H9 (cell line): ENCODE measurements at regions not wholly inside any gene's neighbourhood (a gene's known extent, or its start where the extent isn't known, plus 50 kb on each side); places are given as distances from the start of the nearest gene placed in this dataset.

ENCODE experiments used
- DNase-seq: peaks from one replicate; pipeline ENCODE4 v3.0.0-alpha.2; 2017
- H2AFZ ChIP-seq: one replicate; pipeline ENCODE4 v1.6.1; 2013; ENCODE audit warnings: mild to moderate bottlenecking, low read length, control low read depth, moderate library complexity
- H2AK5ac ChIP-seq: 2 replicates; pipeline ENCODE4 v1.6.1; 2013; ENCODE audit warnings: low read length, control low read depth, mixed read lengths; ENCODE audit not compliant: insufficient read length
- H2BK120ac ChIP-seq: one replicate; pipeline ENCODE4 v1.6.1; 2013; ENCODE audit warnings: low read depth, mild to moderate bottlenecking, low read length, control low read depth, inconsistent platforms; ENCODE audit not compliant: poor library complexity, severe bottlenecking
- H2BK12ac ChIP-seq: 2 replicates; pipeline ENCODE4 v1.6.1; 2013; ENCODE audit warnings: low read length, control low read depth, mixed read lengths, low read depth; ENCODE audit not compliant: insufficient read length
- H2BK15ac ChIP-seq: 2 replicates; pipeline ENCODE4 v1.6.1; 2013; ENCODE audit warnings: low read depth, low read length, control low read depth
- H2BK20ac ChIP-seq: one replicate; pipeline ENCODE4 v1.6.1; 2013; ENCODE audit warnings: low read depth, mild to moderate bottlenecking, low read length, control low read depth, inconsistent platforms; ENCODE audit not compliant: poor library complexity, severe bottlenecking
- H2BK5ac ChIP-seq: 2 replicates; pipeline ENCODE4 v1.6.1; 2013; ENCODE audit warnings: low read length, control low read depth, mixed read lengths; ENCODE audit not compliant: insufficient read length
- H3K14ac ChIP-seq: 2 replicates; pipeline ENCODE4 v1.6.1; 2013; ENCODE audit warnings: low read length, control low read depth; ENCODE audit not compliant: insufficient read depth
- H3K18ac ChIP-seq: 2 replicates; pipeline ENCODE4 v1.6.1; 2013; ENCODE audit warnings: low read depth, mild to moderate bottlenecking, mixed read lengths, low read length, control low read depth; ENCODE audit not compliant: insufficient read length
- H3K23ac ChIP-seq: 2 replicates; pipeline ENCODE4 v1.6.1; 2013; ENCODE audit warnings: low read length, control low read depth, mixed read lengths, low read depth; ENCODE audit not compliant: insufficient read length
- H3K23me2 ChIP-seq: 2 replicates; pipeline ENCODE4 v1.6.1; 2013; ENCODE audit warnings: low read depth, mild to moderate bottlenecking, mixed read lengths, low read length, control low read depth; ENCODE audit not compliant: insufficient read length, poor library complexity, severe bottlenecking
- H3K27ac ChIP-seq: 2 replicates; pipeline ENCODE4 v1.5.1; 2013; ENCODE audit warnings: low read length, control low read depth, mixed read lengths, low read depth; ENCODE audit not compliant: insufficient read length
- H3K27me3 ChIP-seq: 2 replicates; pipeline ENCODE4 v1.6.1; 2013; ENCODE audit warnings: low read length, control low read depth, inconsistent platforms; ENCODE audit not compliant: insufficient read depth
- H3K4ac ChIP-seq: 2 replicates; pipeline ENCODE4 v1.6.1; 2013; ENCODE audit warnings: low read depth, mild to moderate bottlenecking, control low read depth, inconsistent platforms, low read length, moderate library complexity
- H3K4me1 ChIP-seq: 2 replicates; pipeline ENCODE4 v1.6.1; 2013; ENCODE audit warnings: low read length, control low read depth, inconsistent platforms; ENCODE audit not compliant: insufficient read depth
- H3K4me2 ChIP-seq: 2 replicates; pipeline ENCODE4 v1.6.1; 2013; ENCODE audit warnings: low read length, control low read depth, mixed read lengths; ENCODE audit not compliant: insufficient read length, insufficient read depth
- H3K56ac ChIP-seq: 2 replicates; pipeline ENCODE4 v1.6.1; 2013; ENCODE audit warnings: low read depth, mild to moderate bottlenecking, mixed read lengths, low read length, control low read depth; ENCODE audit not compliant: insufficient read length
- H3K79me1 ChIP-seq: 2 replicates; pipeline ENCODE4 v1.6.1; 2013; ENCODE audit warnings: low read depth, mild to moderate bottlenecking, moderate library complexity, low read length, control low read depth, inconsistent platforms; ENCODE audit not compliant: insufficient read depth, poor library complexity, severe bottlenecking
- H3K79me2 ChIP-seq: 2 replicates; pipeline ENCODE4 v1.6.1; 2013; ENCODE audit warnings: low read length, control low read depth, inconsistent platforms; ENCODE audit not compliant: insufficient read depth
- H3K9ac ChIP-seq: 2 replicates; pipeline ENCODE4 v1.6.1; 2013; ENCODE audit warnings: low read length, control low read depth, mixed read lengths; ENCODE audit not compliant: insufficient read length; ENCODE audit errors: extremely low read depth
- H3K9me3 ChIP-seq: one replicate; pipeline ENCODE4 v1.6.1; 2013; ENCODE audit warnings: low read depth, low read length, inconsistent platforms; ENCODE audit not compliant: control insufficient read depth
- H3T11ph ChIP-seq: one replicate; pipeline ENCODE4 v1.6.1; 2013; ENCODE audit warnings: mild to moderate bottlenecking, low read length, control low read depth, inconsistent platforms
- H4K20me1 ChIP-seq: one replicate; pipeline ENCODE4 v1.6.1; 2013; ENCODE audit not compliant: control insufficient read depth, insufficient read length, insufficient read depth
- H4K5ac ChIP-seq: 2 replicates; pipeline ENCODE4 v1.6.1; 2013; ENCODE audit warnings: low read depth, mild to moderate bottlenecking, mixed read lengths, low read length, control low read depth; ENCODE audit not compliant: insufficient read length
- H4K8ac ChIP-seq: replicated peaks from 2 replicates; pipeline ENCODE4 v1.6.1; 2013; ENCODE audit warnings: low read length, control low read depth, mixed read lengths, low read depth; ENCODE audit not compliant: insufficient read length
- H4K91ac ChIP-seq: 2 replicates; pipeline ENCODE4 v1.6.1; 2013; ENCODE audit warnings: low read depth, mild to moderate bottlenecking, moderate library complexity, mixed read lengths, low read length, control low read depth; ENCODE audit not compliant: insufficient read length
- H3K27ac Mint-ChIP-seq, 3 experiments: 2 replicates in 2 of 3; 3 replicates in 1 of 3; pipeline ENCODE4 v1.8.0; 2020 to 2021; ENCODE audit warnings: mixed read lengths in 3 of 3, mild to moderate bottlenecking in 1 of 3, moderate library complexity in 1 of 3
- H3K27me3 Mint-ChIP-seq: 2 replicates; pipeline ENCODE4 v1.8.0; 2021; ENCODE audit warnings: low read depth, mild to moderate bottlenecking, moderate library complexity, mixed read lengths
- H3K36me3 Mint-ChIP-seq, 3 experiments: 2 replicates in 2 of 3; 3 replicates in 1 of 3; pipeline ENCODE4 v1.8.0; 2020 to 2021; ENCODE audit warnings: low read depth in 3 of 3, mixed read lengths in 3 of 3; ENCODE audit not compliant: insufficient read depth in 1 of 3
- H3K4me1 Mint-ChIP-seq, 2 experiments: 2 replicates each; pipeline ENCODE4 v1.8.0; 2020; ENCODE audit warnings: mixed read lengths in 2 of 2
- H3K4me3 Mint-ChIP-seq, 2 experiments: 2 replicates in 1 of 2; 3 replicates in 1 of 2; pipeline ENCODE4 v1.8.0; 2020 to 2021; ENCODE audit warnings: mild to moderate bottlenecking in 2 of 2, mixed read lengths in 2 of 2, moderate library complexity in 1 of 2
- H3K9me3 Mint-ChIP-seq, 2 experiments: 2 replicates in 1 of 2; 3 replicates in 1 of 2; pipeline ENCODE4 v1.8.0; 2020; ENCODE audit warnings: mild to moderate bottlenecking in 2 of 2, mixed read lengths in 2 of 2, moderate library complexity in 1 of 2
- CTCF ChIP-seq: fragments of 200-600 bp; sonication (generic); conservative IDR thresholded peaks from 3 replicates; pipeline ENCODE4 v1.8.0; 2021; ENCODE audit warnings: antibody characterized with exemption, mild to moderate bottlenecking
- WGBS: extraction: QIAGEN DNeasy Blood & Tissue Kit; methylation state at CpG from one replicate; pipeline ENCODE4 v1.1.7; 2013; ENCODE audit warnings: missing lambda C conversion rate, low lambda C conversion rate, mixed read lengths; ENCODE audit not compliant: insufficient read length; ENCODE audit errors: extremely low coverage; 5-methylcytosine and 5-hydroxymethylcytosine counted together

DNA sequence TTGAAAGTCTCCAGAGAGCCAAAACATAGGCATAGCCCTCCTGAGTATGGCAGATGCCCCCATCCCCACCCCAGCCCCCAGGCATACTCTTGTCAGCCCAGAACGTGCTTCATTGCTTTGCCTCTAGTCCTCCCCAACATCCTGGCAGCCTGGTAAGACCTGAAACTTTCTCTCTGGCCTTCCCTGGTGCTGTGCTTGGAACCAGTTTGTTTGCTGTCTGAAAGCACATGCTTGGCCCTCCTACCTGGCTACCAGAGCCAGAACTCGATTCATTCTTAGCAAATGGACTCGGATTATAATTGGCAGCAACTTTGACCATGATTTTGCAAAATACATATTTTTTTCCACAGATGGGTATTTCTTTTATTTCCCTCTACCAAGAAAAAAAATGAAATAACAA lies 248.1 kb downstream of the USP46 start:
- no peak overlapping the region for H2AK5ac ChIP-seq

More for the DNA sequence above, 248.1 kb downstream of the USP46 start:
- no peak overlapping the region for H2BK20ac ChIP-seq
- no peak overlapping the region for H2BK12ac ChIP-seq
- H3K36me3 Mint-ChIP-seq = peaks cover 6 to 18% (median 17%) of the 10 kb centered on the region in 3 experiments; a peak in 6 of 7 replicates
- no peak overlapping the region for H3K4ac ChIP-seq
- TF ChIP-seq CTCF = no peak
- no peaks in the 10 kb centered on the region for H3K79me1 ChIP-seq
- no peak overlapping the region for H3K18ac ChIP-seq
- H2BK5ac ChIP-seq = no peak overlapping the region
- H3K27ac Mint-ChIP-seq = no peak overlapping the region
- H4K5ac ChIP-seq = no peak overlapping the region
- H4K91ac ChIP-seq = no peak overlapping the region
- no peak overlapping the region for H3T11ph ChIP-seq
- H3K4me1 Mint-ChIP-seq = 0 out of 4 replicates have a peak, but pooled peaks cover 0 to 2% of the 10 kb centered on the region in 2 experiments
- no peak for DNase-seq
- no peaks in the 10 kb centered on the region for H3K4me1 ChIP-seq
- H3K27me3 Mint-ChIP-seq = no peaks in the 10 kb centered on the region
- no peak overlapping the region for H3K14ac ChIP-seq
- peaks cover 4% of the 10 kb centered on the region for H3K9me3 ChIP-seq
- no peaks in the 10 kb centered on the region for H4K20me1 ChIP-seq
- peaks cover 21 to 37% of the 10 kb centered on the region in 2 experiments for H3K9me3 Mint-ChIP-seq
- H3K4me3 Mint-ChIP-seq = no peak overlapping the region
- H2BK15ac ChIP-seq = no peak overlapping the region
- H3K23ac ChIP-seq = no peak overlapping the region
- H4K8ac ChIP-seq = no peak overlapping the region
- H2BK120ac ChIP-seq = no peak overlapping the region
- no peaks in the 10 kb centered on the region for H3K79me2 ChIP-seq
- no peak overlapping the region for H3K9ac ChIP-seq
- H2AFZ ChIP-seq = no peak overlapping the region
- no peaks in the 10 kb centered on the region for H3K23me2 ChIP-seq
- no peak overlapping the region for H3K56ac ChIP-seq
- H3K27ac ChIP-seq = no peak overlapping the region
- WGBS = no CpG with 5 or more reads among the region's 3 CpGs
- H3K27me3 ChIP-seq = no peaks in the 10 kb centered on the region
- no peak overlapping the region for H3K4me2 ChIP-seq
